HFFc6 (cell line): ENCODE measurements at regions not wholly inside any gene's neighbourhood (a gene's known extent, or its start where the extent isn't known, plus 50 kb on each side); places are given as distances from the start of the nearest gene placed in this dataset.

Experiments used
- DNase-seq: peaks from one replicate; pipeline ENCODE4 v3.0.0-alpha.2; 2018
- H3K27ac Mint-ChIP-seq: 2 replicates; pipeline ENCODE4 v1.8.0; 2020; ENCODE audit warnings: mild to moderate bottlenecking, mixed read lengths
- H3K27me3 Mint-ChIP-seq: 2 replicates; pipeline ENCODE4 v1.8.0; 2021; ENCODE audit warnings: mild to moderate bottlenecking, moderate library complexity, mixed read lengths; ENCODE audit not compliant: insufficient read depth
- H3K36me3 Mint-ChIP-seq: 2 replicates; pipeline ENCODE4 v1.8.0; 2021; ENCODE audit warnings: low read depth, mixed read lengths
- H3K4me1 Mint-ChIP-seq: 2 replicates; pipeline ENCODE4 v1.8.0; 2020; ENCODE audit warnings: low read depth, mixed read lengths
- H3K4me3 Mint-ChIP-seq: 2 replicates; pipeline ENCODE4 v1.8.0; 2020; ENCODE audit warnings: mild to moderate bottlenecking, moderate library complexity, mixed read lengths
- H3K9me3 Mint-ChIP-seq: 2 replicates; pipeline ENCODE4 v1.8.0; 2020; ENCODE audit warnings: mild to moderate bottlenecking, mixed read lengths
- CTCF ChIP-seq: fragments of 200-600 bp; sonication (generic); IDR thresholded peaks from 2 replicates; pipeline ENCODE4 v1.5.0; 2021; ENCODE audit warnings: antibody characterized with exemption, mild to moderate bottlenecking

GRCh38 chr3:106860182-106860581, 517.1 kb upstream of the CCDC54 start:
- Mint-ChIP-seq H3K4me3 (no peak overlapping the region), H3K4me1 (peaks cover 57% of the 10 kb centered on the region), H3K27me3 (peaks cover 2% of the 10 kb centered on the region; the same call in 1 of the 2 replicates), H3K27ac (0 out of 2 replicates have a peak overlapping the region, but pooled peaks have one; percentile 1), H3K36me3 (peaks cover 26% of the 10 kb centered on the region), H3K9me3 (peaks cover 21% of the 10 kb centered on the region)
- DNase-seq, result no peak
- no peak for TF ChIP-seq CTCF

DNA sequence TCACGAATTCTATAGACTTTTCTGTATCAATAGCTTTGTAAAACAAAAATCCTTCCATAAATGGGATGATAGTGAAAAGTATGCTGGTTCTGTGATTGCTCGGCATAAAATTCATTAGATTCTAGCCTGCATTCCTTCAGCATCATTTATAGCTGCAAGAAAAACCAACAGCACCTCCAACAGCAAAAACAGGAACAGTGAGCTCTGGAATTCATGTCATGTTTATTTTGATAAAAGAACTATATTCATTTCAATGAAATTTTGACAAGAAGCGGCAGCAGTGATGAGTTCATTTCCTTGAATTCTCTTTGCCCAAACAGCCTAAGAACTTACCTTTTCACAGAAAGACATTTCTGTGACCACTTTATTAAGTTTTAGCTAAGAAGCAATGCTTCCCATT, 515.2 kb upstream of the CCDC54 start:
- peaks cover 2% of the 10 kb centered on the region; the same call in 1 of the 2 replicates for H3K27me3 Mint-ChIP-seq
- peak; percentile 61 for TF ChIP-seq CTCF

GRCh38 chr3:106877627-106878026, 499.6 kb upstream of the CCDC54 start:
- no peak for TF ChIP-seq CTCF
- no peak for DNase-seq
- Mint-ChIP-seq H3K27me3 (no peaks in the 10 kb centered on the region; the same call in 1 of the 2 replicates), H3K4me3 (no peak overlapping the region), H3K36me3 (peaks cover 4% of the 10 kb centered on the region; the same call in 1 of the 2 replicates), H3K4me1 (no peaks in the 10 kb centered on the region; the same call in 1 of the 2 replicates), H3K27ac (no peak overlapping the region), H3K9me3 (no peaks in the 10 kb centered on the region)

More for the DNA sequence above, 515.2 kb upstream of the CCDC54 start:
- Mint-ChIP-seq H3K27ac (peak overlapping the region; percentile 70), H3K4me1 (peaks cover 57% of the 10 kb centered on the region), H3K4me3 (peak overlapping the region; percentile 63), H3K36me3 (peaks cover 7% of the 10 kb centered on the region), H3K9me3 (peaks cover 5% of the 10 kb centered on the region; the same call in 1 of the 2 replicates)
- DNase-seq, result peak; percentile 63

DNA sequence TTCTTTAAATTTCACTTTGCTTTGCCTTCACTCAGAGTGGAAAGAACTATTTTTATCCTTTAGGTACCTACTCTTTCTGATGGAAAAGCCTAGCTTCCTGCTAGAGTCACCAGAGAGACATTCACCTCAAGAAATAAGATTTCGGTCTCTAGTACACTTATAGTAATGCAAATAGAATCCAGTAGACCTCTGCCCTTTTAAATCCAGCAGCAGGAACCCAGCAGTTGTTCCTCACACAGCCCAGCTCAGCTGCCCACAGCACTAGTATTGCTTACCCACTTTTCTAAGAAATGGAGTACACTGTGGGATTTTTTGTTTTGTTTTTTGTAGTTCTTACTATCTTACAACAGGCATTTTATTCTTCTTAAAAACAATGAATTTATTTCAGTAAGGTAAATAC, 497.0 kb upstream of the CCDC54 start:
- Mint-ChIP-seq H3K36me3 (peaks cover 6% of the 10 kb centered on the region), H3K4me1 (no peaks in the 10 kb centered on the region; the same call in 1 of the 2 replicates), H3K27me3 (no peaks in the 10 kb centered on the region; the same call in 1 of the 2 replicates), H3K4me3 (no peak overlapping the region), H3K27ac (no peak overlapping the region), H3K9me3 (peaks cover 2% of the 10 kb centered on the region)
- no peak for DNase-seq
- TF ChIP-seq CTCF, result no peak

DNA sequence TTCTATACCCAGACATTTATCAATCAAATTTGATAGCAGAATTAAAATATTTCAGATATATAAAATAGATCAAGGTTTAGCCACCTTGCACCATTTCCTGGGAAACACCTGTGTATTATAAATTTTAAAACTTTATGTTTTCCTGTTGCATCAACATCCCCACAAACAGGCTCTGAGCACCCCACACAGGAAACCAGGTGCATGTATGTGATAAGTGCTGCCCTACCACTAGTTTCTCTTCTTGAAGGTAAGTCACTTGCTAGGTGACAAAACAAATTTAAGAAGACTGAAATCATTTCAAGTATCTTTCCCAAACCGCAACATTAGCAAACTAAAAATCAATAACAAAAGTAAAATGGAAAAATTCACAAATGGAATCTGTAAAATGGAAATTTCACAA, 496.1 kb upstream of the CCDC54 start:
- Mint-ChIP-seq H3K27me3 (no peaks in the 10 kb centered on the region; the same call in 1 of the 2 replicates), H3K27ac (no peak overlapping the region)

More for the DNA sequence above, 496.1 kb upstream of the CCDC54 start:
- no peak overlapping the region for H3K4me3 Mint-ChIP-seq
- H3K9me3 Mint-ChIP-seq, result peaks cover 9% of the 10 kb centered on the region
- no peak for DNase-seq
- H3K4me1 Mint-ChIP-seq, result no peaks in the 10 kb centered on the region; the same call in 1 of the 2 replicates
- peaks cover 14% of the 10 kb centered on the region for H3K36me3 Mint-ChIP-seq
- no peak for TF ChIP-seq CTCF
